ENCODE measurements at regions not wholly inside any gene's neighbourhood (a gene's known extent, or its start where the extent isn't known, plus 50 kb on each side); places are given as distances from the start of the nearest gene placed in this dataset.

DNA sequence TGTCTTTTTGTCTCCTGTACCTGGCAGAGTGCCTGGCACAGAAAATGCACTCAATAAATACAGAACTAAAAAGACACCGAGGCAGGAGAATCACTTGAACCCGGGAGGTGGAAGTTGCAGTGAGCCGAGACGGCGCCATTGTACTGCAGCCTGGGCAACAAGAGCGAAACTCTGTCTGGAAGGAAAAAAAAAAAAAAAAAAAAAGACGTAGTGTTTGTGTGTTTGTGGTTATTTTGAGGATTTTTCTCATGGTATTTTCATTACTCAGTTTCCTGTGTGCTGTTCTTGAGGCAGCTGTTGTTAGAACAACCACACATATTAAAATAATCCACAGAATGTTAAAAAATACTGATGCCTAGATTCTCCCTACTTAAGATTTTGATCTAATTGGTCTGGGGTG, 519.2 kb upstream of the SPHKAP start:
- FAIRE-seq = no peak

DNA sequence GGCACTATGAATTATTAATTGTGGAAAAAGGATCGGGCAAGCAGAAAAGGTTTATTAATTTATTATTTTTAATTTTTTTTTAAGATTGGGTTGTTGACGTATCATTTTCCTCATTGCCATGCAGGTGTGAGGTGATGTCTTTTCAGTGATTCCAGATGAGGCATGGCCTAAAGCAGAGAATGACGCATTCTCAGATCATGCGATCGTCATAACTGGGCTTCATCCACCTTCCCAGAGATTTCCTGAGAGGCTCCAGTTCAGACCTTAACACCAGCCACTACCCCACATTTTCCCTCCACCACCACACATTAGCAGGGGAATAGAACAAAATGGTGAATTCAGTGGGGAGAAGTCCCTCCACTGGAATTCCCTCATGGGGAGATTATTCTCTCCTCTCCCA, 518.4 kb upstream of the SPHKAP start:
- FAIRE-seq = no peak

DNA sequence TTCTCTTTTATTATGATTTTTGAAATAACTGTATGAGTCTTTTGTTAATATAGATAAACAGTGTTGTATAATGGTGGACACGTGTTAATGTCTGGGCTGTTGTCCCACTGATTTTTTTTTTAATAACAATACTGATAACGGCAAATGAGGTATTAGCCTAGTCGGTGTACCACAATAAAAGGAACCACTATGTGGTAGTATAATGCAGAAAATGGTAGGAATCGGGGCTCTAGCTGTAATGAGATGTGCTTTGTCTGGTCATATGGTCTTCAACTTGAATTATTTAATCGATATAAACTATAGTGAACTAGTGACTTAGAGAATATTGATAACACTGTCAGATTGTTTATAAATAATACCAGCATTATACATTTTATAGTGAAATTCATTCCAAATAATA, 517.9 kb upstream of the SPHKAP start:
- no peak for FAIRE-seq

DNA sequence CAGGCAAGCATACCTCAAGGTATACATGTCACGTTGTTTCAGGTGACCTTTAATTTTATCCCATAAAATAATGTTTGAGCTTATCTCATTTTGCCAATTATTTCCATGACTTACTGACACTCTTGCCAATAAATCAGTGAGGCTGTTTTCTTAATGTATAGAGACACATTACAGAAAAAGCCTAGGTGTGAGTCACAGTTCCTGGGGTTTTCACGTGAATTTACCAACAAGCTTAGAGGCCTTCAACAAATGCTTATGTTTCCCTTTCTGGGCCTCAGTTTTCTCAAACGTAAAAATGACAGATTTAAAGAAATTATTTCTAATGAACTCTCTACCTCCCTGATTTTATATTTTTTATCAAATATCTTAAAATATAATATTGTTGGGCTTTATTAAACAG, 517.5 kb upstream of the SPHKAP start:
- no peak for FAIRE-seq

DNA sequence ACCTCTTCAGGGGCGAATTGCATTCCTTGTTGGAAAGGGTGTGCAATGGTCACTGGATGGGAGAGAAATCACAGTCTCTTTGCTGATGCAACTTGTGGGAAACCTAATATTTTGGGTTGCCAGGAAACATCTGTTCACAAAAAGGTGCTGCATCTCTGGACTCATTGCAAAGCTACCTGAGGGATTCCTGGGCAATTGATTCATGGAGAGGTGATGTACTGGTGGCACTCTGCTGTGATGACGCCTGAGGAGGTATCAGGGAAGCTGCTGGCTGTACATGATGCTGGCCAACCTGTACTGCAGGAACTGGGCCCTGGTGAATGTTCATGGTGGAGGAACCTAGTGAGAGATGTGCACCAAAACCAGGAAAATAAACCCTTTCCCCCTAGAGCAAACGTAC, 516.0 kb upstream of the SPHKAP start:
- no peak for FAIRE-seq

DNA sequence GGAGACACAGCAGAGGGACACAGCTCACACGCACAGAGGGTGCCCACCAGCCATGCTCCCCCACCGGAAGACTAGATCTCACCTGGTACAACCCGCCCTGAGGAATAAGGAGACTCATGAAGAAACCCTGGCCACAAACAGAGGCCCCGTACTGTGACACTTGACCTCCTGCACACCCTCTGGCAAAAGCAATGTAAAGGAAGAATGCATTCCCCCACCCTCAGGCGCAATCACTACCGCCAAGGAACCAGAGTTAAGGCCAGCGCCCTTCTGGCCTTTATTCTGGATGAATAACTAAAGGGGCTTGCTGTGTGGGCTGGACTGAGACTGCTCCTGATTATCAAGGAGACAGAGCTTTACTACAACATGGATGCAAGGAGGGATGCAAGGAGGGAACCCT, 509.2 kb upstream of the SPHKAP start:
- no peak for FAIRE-seq

DNA sequence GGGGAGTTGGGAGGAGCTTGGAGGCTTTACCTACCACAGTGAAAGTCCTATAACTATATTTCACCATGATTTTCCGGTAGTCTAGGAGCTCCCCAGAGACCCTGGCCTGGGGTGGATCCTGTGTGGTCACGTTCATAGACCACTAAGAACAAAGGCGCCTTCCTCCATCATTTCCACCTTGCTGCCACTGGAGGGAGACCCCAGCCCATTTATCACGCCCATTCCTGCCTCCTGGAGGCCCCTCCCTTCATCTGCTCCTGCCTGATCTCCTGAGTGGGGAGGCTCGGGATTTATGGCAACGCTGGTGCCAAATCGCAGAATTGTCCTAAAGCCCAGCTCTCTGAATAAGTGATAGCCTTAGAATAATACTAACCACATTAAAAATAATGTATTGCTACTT, 507.6 kb upstream of the SPHKAP start:
- FAIRE-seq = no peak

DNA sequence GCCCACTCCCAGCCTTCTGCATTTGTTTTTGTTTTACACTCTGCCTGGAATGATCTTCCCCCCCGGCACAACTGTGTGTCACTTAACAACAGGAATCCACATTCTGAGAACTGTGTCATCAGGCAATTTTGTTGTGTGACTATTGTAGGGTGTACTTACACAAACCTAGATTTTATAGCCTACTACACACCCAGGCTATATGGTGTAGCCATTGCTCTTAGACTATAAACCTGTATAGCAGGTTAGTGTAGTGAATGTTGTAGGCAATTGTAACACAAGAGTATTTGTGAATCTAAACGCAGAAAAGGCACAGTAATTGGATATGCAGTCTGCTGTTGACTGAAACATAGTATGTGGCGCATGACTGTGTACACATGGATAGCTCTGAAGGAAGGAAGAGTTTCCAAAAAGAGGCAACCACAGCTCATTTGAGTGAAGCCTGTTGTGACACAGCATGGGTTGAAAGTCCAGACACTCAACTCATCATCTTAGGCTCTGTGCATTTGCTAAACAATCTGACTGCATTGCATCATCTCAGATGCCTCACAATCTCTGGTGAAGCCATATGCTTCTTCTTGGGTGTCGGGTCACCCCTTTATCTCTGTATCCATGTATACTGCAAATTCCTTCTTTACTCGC, 506.6 kb upstream of the SPHKAP start:
- FAIRE-seq = no peak

DNA sequence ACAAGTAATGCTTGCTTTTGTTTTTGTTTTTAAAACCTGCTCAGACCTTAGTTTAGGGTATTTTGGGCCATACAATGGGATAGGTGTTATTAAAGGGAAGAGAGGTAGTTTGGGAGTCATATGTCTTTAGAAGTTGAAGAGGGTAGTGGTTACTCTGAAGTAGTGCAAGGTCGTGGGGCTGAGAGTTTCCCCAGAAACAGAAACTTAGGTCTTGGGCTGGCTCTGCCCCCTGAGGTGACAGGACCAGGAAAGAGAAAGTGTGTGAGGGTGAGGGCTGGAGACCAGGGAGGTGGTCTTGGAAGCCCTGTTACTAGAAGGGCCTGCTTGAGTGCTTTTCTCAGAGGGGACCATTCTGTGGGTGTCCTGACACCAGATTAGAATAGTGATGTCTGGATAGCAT, 500.5 kb upstream of the SPHKAP start:
- FAIRE-seq = no peak

DNA sequence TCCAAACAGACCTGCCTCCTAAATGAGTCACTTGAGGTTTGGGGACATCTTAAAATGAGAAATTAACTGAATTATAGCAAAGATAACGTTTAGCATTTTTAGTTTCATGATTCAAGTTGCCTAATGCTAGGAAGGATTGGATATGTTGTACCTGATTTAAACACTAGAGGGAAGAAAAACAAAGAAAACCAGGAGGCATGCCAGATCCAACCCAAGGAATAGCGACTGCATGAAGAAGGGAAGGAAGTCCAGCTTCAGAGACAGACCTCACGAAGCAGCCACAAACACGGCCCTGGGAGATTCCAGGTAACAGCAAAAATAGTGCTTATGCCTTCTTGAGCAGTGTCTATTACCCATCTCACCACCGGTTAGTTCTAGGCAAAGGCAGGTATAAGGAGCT, 499.9 kb upstream of the SPHKAP start:
- FAIRE-seq = no peak

DNA sequence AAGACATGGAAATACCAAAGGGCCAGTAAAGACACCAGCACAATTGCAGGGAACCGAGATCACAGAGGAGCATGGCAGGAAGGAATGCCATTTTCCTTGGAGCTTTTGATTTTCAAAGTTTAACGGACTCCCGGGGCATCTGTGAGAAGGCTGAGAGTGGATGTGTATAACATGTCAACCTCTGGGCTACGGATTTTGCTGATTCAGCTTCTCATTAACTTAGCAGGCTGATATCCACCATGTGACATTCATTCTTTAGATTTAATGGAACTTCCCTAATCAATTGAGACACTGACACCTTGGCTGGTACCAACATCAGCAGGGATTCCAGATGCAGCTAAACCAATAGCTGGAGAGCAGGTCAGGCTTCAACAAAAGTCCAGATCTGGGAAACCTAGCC, 496.6 kb upstream of the SPHKAP start:
- FAIRE-seq = no peak

DNA sequence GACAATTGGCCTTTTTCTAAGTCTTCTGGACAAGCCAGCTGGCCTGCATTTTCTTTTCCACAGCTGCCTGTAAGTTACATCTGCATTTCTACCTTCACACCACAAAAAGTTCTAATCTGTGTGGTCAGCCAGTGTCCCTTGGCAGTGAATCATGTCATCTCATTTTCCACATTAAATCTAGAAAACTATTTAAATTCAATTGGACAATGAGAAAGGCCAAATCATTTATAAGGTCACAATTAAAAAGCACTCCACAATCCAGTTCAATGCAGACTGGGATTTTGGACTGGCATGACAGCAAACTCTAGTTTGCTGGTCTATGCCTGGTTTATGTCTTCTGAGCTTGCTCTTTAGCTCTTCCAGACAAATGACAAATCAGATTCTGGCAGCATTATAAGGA, 494.2 kb upstream of the SPHKAP start:
- no peak for FAIRE-seq

DNA sequence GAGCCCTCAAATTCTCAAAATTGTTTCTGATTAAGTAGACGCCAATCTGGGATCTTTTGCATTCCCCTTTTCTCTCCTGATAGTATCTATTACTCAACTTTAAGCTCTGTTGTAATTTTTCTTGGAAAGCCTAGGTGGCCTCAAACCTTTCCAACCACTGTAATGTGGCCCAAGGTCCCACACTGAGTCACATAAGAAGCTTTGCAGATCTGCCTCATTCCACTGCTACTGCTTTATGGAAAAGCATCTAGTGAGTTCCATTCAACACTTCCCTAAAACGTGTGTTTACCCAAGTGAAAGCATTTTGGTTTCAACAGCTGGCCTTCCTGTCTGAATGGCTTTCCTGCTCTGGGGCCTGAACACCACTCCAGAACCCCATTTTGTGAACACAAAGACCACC, 493.6 kb upstream of the SPHKAP start:
- no peak for FAIRE-seq

DNA sequence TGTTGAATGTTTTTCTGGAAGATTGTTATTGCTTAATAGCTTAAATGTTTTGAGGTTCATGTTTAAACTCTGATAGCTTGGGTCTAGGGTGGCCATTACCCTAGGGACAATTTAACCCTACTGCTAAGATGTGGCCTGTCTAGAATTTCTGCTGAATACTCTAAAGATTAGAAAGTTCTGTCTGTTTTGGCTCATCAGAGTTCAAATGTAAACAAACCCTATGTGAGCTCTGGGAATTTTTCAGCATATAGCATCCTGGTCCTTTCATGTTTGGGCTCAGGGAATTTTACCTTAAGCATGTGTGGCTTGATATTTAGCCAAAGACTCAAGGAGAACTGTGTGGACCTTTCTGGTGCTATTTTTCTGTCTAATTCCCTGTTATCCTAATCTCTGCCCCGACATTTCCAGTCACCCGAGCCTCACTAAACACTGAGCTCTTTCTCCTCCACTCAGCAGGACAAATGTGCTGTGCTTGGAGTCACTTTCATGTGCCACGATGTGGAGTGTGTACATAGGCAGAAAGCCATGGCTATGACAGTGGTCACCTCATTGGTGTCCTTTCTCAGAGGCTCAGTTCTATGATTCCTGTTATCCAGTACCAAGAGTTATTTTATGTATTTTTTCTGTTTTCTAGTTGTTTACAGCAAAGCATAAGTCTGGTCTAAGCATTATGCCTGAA, 492.5 kb upstream of the SPHKAP start:
- no peak for FAIRE-seq

DNA sequence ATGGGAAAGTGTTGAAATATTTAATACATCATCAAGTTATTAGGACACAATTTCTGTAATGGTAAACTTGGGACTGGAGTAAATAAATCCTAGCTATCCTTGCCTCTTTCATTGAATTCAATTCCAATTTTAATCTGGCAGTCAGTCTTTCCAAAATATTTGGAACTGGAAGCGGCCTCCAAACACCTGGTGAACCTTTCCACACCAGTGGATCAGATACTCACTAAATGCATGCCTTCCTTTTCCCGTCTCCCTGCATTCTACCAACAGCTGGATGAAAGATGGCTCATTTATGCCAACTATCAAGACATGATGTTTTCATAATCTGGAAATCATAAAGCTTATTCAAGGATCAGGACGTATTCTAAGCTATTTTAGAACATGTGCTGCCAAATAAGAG, 488.2 kb upstream of the SPHKAP start:
- FAIRE-seq = no peak

DNA sequence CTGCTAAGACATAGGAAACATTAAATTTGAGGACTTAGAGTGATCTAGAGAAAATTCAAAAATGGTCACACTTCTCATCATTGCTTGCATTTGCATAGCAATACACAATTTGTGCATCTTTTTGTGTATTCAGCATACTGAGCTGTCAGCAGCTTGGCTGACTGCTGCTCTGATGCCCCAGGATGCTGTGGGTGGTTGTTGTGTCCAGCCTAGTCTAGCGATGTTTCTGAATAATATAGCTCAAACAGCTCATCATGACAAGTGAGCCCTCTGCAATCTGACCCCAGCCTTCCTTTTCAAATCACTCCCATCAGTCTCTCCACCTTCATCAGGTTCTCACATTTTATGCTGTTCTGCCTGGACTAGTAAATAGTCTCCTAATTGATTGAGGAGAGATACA, 483.7 kb upstream of the SPHKAP start:
- FAIRE-seq = no peak

DNA sequence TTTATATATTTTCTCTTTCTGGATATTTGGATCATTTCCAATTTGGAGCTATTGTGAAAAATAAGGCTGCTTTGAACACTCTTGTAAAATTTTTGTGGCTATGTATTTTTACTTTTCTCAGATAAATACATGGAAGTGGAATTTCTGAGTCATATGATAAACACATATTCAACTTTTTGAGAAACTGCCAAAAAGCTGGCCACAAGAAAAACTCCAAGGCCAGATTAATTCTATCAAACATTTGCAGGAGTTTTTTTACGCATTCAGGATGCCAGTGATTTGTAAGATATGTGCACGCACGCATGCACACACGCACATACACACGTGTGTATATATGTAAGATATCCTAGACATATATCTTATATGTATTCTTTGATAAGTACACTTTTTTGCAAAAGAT, 477.5 kb upstream of the SPHKAP start:
- no peak for FAIRE-seq

DNA sequence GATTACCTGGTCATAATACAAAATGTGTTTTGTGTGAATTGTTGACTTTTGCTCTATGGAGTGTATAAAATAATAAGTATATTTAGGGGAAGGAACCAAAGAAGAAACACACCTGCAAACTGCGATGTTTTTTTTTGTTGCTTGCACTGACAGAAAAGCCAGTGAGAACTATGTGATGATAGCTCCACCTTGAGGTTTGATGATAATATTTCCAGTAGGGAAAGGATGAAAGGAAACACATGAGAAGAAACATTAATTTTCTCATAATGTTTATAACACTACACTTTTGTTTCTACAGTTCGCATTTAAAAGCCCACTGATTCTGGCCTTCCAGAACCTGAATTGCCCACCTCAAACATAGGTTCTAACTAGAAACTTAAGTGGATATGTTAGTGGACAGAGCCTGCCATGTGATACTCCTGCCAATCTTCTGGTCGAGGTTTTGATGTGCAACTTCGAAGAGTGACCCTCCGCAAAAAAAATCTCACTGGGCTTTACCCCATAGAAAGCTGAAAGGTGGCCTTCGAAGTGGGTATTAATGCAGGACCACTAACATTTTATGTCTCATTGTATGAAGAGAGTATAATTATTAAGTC, 476.4 kb upstream of the SPHKAP start:
- no peak for FAIRE-seq

DNA sequence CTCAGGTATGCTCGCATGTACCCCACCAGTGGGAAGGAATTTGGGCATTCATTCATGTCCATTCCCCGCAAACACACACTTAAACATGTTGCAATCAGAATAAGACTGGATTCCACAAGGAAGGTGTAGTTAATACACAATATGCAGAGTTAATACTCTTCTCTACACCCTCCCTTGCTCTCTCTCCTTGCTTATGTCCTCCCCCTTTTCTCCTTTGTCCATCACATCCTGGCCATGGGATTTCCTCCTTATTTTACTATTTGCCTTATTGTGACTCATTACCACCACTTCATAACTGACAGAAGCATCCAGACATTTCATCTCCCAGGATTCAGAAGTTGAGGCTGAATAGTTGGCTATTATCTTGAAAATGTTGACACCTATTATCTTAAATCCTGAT, 473.8 kb upstream of the SPHKAP start:
- no peak for FAIRE-seq

DNA sequence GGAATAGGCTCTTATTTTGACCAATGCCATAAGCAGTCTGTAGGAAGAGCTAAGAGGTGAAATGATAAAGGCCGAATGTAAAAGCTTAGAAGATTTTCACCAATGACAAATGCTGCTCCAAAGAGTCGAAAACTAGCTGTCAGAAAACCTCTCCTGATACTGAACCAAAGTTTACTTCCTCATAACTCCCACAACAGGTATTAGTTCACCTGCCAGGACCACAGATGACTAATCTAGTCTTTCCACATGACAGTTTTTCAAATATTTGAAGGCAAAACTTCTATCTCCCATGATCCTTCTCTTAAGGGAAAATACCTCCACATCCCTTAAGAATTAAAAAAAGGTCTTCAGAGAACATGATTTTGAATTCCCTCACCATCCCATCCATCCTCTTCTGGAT, 473.2 kb upstream of the SPHKAP start:
- FAIRE-seq = no peak

DNA sequence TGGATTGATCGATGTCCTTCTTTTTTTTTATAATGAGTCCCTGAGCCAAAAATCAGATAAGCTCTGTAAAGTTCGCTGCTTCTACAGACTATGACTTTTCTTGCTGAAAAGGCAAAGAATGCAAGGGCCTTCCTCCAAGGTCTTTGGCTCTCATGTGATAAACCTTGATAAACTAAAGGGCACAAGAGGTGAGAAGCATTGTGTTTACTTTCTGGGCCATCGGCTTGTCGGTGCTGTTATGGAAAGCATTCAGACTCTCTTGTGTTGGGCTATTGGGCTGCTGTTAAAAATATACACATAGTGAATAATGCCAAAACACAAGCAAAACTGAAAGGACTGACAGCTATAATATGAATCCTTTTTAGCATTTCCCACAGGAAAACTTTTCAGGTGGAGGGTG, 472.4 kb upstream of the SPHKAP start:
- no peak for FAIRE-seq

DNA sequence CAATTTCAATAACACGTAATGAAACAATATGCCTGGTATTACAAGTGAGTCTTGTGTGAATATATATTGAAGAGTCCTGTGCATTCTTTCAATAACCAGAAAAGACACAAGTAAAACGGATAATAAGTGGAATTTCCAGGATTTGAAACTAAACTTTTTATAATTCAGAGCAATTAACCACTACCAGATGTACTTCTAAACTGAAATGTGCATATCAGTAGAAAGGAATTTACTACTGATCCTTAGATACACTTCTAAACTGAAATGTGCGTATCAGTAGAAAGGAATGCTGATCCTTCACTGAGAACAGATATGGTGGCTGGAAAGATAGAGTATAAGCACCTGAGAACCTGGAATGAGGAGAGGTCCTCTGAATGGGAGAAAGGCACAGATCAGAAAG, 470.9 kb upstream of the SPHKAP start:
- no peak for FAIRE-seq

DNA sequence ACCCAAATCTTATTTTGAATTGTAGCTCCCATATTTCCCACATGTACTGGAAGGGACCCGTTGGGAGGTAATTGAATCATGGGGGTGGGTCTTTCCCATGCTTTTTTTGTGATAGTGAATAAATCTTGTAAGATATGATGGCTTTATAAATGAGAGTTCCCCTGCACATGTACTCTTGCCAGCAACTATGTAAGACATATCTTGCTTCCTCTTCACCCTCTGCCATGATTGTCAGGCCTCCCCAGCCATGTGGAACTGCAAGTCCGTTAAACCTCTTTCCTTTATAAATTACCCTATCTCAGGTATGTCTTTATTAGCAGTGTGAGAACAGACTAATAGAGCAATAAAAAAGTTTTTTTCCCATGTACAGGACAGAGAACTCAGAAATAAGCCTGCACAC, 468.4 kb upstream of the SPHKAP start:
- FAIRE-seq = no peak

DNA sequence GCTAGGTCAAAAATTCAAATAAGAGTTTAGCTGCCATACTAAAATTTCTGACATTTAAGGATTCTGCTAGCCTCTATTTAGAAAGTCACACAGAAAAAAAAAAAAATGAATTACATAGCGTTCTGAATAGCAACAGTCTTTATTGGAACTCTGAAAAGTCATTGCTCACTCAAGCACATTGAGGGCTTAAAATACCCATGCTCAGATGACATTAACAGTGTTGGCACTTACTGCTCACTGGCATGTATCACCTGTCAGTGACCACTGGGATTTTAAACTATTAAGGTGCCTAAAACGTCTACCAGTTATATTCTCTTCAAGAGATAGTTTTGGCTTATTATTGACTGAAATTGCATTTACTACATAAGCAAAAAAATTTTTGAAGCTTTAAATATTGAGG, 468.0 kb upstream of the SPHKAP start:
- FAIRE-seq = no peak

DNA sequence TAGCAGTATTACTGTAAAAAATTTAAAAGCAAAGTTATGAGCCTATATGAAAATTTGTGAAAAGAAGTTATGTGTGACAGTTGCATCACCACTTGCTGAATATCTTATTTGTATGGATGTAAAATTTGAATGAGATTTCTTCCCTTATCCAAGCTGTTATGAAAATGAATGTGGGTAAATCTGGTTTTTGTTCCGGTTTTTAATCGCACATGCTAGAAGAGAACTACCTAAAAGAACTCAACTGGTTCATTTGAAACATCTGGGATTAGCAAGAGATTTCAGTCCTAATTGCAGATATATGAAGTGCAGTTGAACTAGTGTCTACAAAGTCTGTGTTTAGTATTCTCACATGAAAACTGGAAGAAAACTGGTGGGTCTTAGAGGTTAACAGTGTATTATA, 467.1 kb upstream of the SPHKAP start:
- FAIRE-seq = no peak

All from G401.6 (cell line).